ENCODE measurements at regions not wholly inside any gene's neighbourhood (a gene's known extent, or its start where the extent isn't known, plus 50 kb on each side); places are given as distances from the start of the nearest gene placed in this dataset.

- TF ChIP-seq ZNF449 (CRISPR knock-in tag; IDR thresholded peaks at IDR 0.05) (no peak), ETS1 (conservative IDR thresholded peaks at IDR 0.05; ENCODE audit: control insufficient read depth, low read depth, low read length) (no peak)
Observed at GRCh38 chr9:99663297-99663696, 158.4 kb upstream of the NR4A3 start (continued).

- DNase-seq (ENCODE audit: extremely low read depth in 1 of 4, low spot score in 3 of 4) (no peak), FAIRE-seq (no peak), ATAC-seq (no peak)
- Histone ChIP-seq H3K9me1 (ENCODE audit: control insufficient read depth, insufficient read depth, low read length) (no peaks in the 10 kb centered on the region), H4K20me1 (replicated peaks; ENCODE audit: control insufficient read depth, insufficient read depth, low read length) (no peaks in the 10 kb centered on the region), H3K4me3 (no peak overlapping the region), H3K9me3 (replicated peaks; ENCODE audit: control insufficient read depth, insufficient read depth, low read depth, low read length) (no peaks in the 10 kb centered on the region), H3K9ac (ENCODE audit: insufficient read depth in 1 of 2, low read depth in 2 of 2, low read length in 2 of 2) (no peak overlapping the region), H3K4me1 (replicated peaks in 1 of 2; ENCODE audit: control insufficient read depth in 2 of 2, insufficient read depth in 2 of 2, low read length in 2 of 2) (no peaks in the 10 kb centered on the region), H3K79me2 (ENCODE audit: control insufficient read depth, insufficient read depth, low read length) (no peaks in the 10 kb centered on the region), H3K4me2 (ENCODE audit: insufficient read depth, low read length) (no peak overlapping the region), H3K27me3 (ENCODE audit: control insufficient read depth in 2 of 2, insufficient read depth in 2 of 2, low read length in 2 of 2) (no peaks in the 10 kb centered on the region), H2AFZ (ENCODE audit: low read depth, low read length) (no peak overlapping the region), H3K36me3 (ENCODE audit: control insufficient read depth, insufficient read depth, low read length) (no peaks in the 10 kb centered on the region), H3K27ac (ENCODE audit: extremely low read depth, low read depth, low read length) (no peak overlapping the region)
- no TSS peak for BruUV-seq (replicated peaks)
- 0% methylated on average over 1 of the region's 1 CpG for whole genome bisulfite sequencing (ENCODE audit: insufficient coverage, low coverage, missing lambda C conversion rate)
- POLR2A ChIA-PET, result no interaction called here
- intact Hi-C loops (cut with micrococcal nuclease) (no loop called here), in situ Hi-C loops (cut with MboI) (no loop called here)
- CTCF ChIA-PET (ENCODE audit: low intra/inter-chr PET ratio), result no interaction called here
- TF ChIP-seq FOXK1 (CRISPR knock-in tag; IDR thresholded peaks at IDR 0.05; ENCODE audit: borderline replicate concordance) (no peak), ZNF766 (CRISPR knock-in tag; conservative IDR thresholded peaks at IDR 0.05) (no peak), ARID4B (CRISPR knock-in tag; IDR thresholded peaks at IDR 0.05) (no peak), ZBTB5 (IDR thresholded peaks at IDR 0.05) (no peak), ZBED1 (IDR thresholded peaks at IDR 0.05) (no peak), ZNF655 (CRISPR knock-in tag; IDR thresholded peaks at IDR 0.05) (no peak), ZNF174 (CRISPR knock-in tag; IDR thresholded peaks at IDR 0.05) (no peak), PHF20 (IDR thresholded peaks at IDR 0.05; ENCODE audit: partially characterized antibody) (no peak)
Observed at GRCh38 chr9:99663856-99664255, 157.8 kb upstream of the NR4A3 start.
